Activated CD8-positive, alpha-beta memory T cell treated with anti-CD3 and anti-CD28 coated beads, Interleukin-2, amount 50 U/mL, for 24 hours (primary cell): ENCODE measurements at regions not wholly inside any gene's neighbourhood (a gene's known extent, or its start where the extent isn't known, plus 50 kb on each side); places are given as distances from the start of the nearest gene placed in this dataset.
"Not testable (repeated sequence)": the region's sequence is repeated elsewhere in the genome, so short reads cannot be mapped to it uniquely, and the experiment has no call there.

Experiments used
- DNase-seq: peaks from one replicate; pipeline ENCODE4 v3.0.0-alpha.2; 2020; ENCODE audit errors: extremely low read depth

DNA sequence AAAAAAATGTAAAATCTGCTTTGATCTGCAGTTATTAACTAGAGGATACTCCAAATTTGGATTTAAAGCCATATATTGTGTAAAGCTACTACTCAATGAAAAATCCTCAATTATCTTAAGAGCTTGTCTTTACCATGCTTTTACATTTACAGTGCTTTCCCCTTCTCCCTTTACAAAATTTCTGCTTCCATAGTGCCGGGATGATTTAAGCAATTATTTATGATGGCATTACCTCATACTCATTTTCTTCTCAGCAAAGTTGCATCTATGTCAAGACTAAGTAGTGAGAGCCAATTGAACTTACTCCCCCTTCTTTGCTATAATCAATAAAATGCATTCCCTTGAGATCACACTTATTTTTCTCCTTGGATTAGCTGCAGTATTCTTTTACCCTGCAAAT is 505.4 kb upstream of the AGA start:
- no peak for DNase-seq

DNA sequence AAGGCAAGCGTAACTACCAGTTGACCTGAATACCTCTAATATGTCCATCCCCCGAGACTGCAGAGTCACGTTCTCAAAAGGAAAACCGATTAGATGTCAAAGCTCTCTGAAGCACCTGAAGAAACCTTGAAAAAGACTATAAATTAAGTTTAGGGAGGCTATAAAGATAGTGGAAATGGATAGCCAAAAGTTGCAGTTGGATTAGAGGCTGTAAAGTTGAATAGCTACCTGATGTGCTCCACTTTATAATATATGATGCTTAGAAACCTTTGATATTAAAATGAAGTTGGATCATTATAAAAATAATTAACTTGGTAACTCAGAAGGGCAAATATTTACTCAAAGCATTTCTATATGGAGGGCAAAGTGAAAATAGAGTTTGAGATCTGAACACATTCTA is 506.6 kb upstream of the AGA start:
- DNase-seq, result no peak

DNA sequence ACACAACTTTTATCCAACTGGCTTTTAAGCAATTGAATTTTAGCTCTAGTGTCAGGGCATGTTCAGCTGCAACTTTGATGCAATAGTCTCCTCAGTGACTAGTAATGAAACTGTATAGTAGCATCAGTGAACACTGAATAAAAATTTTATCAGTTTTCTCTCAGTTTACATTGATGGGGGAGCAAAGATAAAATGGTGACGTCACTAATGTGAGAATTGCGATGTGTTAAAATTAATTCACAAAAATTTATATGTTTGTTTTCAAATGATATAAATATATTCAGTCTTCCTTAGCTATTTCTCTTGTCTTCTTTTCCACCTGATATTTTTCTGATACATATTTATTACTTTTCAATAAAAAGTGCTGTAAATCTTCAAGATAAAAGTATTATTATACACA is 508.8 kb upstream of the AGA start:
- no peak for DNase-seq

DNA sequence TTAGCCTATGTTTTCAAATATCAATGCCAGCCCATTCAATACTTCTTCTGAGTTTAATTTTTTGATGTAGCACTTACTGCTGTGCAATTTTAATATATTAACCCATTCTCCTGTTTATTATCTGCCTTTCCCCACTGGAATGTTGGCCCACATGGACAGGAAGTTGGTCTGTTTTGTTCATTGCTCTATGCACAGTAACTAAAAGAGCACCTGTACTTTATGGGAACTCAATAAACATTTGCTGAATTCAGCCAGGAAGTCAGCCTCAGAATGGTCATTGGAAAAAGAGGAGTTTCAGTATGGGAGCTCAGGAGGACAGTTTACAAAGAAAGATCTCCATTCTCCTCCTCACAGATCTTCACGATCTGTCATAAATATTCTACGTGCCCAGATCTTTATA is 510.5 kb upstream of the AGA start:
- DNase-seq, result no peak

DNA sequence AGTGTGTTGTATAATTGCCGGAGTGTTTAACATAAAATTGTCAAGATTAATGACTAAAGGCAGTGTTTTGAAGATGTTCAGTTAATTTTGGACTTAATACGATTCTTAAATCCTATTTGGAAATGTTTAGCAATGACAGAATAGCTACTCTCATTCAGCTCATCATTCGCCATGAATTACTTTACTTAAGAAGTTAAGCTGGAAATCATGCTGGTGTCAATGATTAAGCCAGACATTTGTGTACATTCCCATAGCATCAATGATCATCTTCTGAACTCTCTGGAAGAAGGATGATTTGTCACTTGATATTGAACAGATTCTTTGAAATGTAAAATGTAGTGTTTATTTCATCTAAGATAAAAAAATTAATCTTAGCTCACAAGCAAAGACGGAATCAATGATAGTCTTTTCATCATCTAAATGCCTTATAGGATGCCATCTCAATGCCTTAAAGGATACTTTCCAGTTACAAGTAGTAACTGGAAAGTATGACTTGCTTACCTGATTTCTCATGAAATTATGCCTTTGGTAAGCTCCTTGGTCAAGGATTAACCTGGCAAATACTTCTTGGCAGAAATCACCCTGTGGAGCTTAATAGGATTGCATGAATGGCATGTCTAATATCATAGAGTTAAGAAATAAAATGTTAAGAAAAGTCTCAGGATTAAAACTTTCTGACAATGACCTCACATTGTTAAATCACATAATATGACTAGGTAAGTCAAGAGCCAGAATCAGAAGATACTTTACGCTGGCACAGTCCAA is 515.5 kb upstream of the AGA start:
- DNase-seq, result no peak

DNA sequence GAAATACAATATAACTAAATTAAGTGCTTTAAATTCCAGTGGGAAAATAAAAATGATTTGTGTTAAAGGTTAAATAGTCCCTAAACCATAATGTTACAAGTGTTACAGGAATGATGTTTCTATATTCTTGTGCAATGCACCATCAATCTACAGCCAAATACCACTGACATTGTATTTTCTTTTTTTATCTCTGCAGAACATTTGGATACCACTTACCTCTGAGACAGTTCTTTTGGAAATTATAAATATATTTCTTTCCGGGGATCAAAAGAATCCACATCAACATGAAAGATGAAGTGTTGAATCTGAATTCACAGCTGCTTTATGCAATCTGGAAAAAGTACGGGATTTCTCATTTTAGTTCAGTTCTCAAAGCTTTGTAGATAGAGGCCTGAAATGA is 518.3 kb upstream of the AGA start:
- DNase-seq, result no peak

DNA sequence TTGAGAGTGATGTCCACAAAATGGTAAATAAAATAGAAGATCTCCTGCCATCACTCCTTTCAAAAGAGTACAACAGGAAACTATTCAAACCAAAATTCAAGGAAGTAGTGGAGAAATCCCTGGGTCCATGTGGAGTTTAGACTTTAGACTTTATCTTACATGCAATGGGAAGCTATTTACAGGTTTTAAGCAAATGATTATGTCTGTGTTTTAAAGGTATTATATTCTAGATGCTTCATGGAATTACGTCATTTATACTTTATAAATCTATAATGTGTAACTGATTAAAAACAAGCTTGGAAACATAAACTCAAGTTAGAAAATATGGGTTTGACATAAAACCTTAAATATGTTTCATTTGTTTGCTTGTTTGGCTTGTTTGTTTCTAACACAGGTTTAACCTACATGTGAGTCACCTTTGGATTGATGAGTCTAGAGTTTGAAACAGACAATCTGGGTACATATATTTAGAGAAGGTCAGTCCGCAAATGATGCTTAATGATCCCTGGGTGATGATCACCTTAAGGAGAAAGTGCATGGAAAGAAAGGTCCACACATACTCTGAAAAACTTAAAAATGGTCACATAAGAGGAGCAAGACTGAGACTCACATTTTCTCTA is 519.6 kb upstream of the AGA start:
- DNase-seq, result no peak

DNA sequence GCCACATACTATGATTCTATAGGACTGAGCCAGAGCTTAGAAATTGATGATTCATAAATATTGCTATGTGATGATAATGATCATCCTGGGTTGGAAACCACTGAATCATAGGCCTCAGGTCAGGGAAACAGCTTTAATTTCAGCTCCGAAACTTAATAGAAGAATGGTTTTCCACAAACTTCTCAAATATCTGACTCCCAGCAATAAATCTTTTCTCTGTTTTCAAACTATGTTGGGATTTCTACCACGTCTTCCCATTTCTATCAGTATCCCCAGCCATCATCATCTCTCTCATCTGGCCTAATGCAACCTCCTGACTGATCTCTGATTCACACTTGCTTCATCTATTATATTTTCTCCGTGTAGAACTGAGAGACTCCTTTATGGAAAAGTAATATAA is 521.8 kb upstream of the AGA start:
- no peak for DNase-seq

DNA sequence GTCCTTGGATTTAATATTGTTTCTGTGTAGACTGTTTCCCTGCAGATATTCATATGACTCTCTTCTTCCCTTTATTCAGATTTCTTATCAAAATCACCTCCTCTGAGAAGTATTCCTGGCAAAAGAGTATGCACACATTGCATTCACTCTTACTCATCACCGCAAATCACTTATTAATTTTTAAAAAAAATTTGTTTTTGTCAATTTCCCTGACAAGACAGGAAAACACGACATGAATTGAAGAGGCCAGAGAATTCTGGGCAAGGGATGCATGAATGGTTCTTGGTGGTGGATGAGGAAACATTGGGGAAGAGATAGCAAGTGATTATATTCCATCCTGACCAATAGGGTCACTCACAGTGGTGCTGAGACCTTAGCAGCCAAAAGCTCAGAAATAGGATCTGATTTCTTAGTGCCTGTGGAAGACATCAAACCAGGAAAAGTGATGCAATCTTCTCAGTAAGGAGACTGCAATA is 522.5 kb upstream of the AGA start:
- no peak for DNase-seq

DNA sequence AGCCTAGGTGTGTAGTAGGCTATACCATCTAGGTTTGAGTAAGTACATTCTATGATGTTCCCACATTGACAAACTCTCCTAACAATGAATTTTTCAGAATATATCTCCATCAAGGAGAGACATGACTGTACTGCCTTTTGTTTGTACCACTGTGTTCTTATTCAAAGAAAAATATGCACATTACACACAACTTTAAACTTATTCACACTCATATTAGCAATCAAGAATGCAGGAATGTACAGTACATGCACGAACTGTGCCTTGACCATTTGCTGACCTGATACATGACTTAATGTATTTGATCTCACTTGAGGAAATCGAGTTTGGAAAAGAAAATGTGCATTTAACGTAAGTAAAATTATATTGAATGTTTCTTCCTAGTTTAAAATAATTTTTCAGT is 525.1 kb upstream of the AGA start:
- DNase-seq, result no peak

DNA sequence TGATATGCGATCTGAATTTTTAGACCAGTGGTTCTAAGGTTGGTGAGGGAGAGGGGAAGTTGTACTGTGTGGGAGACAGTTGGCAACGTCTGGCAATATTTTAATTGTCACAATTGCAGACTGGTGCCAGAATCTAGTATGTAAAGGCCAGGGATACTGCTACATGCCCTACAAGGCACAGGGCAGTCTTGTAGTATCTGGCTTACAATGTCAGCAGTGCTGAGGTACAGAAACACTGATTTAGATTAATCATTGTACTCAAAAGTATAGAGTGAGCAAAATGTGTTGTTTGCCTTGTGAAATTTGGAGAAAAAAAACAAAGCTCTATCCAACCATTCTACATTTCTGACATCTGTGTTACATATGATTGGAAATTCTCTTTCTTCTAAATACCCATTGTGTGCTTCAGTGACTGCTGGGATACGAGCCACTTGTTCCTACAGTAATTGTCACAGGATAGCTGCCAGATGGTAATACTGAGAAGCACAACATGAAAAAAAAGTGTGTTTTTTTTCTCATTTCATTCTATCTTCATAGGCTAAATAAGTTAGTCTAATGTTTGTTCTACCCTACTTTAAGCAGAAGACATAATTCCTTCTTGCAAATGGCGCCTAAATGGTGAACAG is 526.7 kb upstream of the AGA start:
- DNase-seq, result no peak

DNA sequence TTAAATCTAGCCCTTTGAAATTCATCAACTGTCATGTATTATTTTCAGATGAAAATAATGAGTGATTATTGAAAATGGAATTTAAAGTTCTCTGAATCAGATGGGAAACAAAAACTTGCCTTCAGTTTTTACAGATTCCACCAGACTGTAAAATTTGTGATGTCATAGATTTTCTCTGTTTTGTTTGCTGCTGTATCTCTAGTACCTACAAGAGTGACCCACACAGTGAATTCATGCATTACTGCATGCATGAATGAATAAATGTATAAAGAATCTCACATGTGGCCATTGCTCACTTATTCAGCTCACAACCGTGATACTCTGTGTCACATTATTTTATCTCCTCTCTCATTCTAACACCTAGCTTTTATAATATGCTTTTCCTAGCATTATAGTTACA is 532.2 kb upstream of the AGA start:
- no peak for DNase-seq

DNA sequence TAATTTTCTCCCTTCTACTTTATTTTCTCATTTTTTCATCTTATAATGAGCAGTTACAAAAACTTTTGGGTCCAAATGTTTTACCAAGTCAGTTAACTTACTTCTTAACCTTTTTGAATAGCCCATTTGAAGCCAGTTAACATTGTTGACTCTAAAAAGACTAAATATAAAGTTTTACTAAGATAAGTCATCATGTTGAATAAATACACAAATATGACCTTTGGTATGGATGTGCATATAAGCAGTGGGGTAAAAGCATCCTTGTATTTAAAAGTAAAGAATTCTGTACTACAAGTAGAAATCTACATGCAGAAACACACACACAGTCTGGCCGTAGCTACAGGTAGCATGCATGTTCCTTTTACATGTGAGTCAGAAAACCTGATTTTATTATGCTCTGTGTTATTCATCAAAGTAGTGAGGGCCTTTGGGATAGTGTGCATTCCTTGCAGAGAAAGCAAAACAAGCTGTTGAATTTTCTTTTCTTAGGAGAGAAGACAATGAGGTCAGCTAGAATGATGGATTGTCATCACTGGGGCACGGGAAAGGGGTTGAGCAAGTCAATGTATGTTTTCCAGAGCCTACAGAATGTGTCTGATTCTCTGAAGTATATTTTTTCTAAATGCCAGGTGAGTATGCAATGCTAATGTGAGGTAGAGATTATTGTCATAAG is 533.2 kb upstream of the AGA start:
- no peak for DNase-seq

DNA sequence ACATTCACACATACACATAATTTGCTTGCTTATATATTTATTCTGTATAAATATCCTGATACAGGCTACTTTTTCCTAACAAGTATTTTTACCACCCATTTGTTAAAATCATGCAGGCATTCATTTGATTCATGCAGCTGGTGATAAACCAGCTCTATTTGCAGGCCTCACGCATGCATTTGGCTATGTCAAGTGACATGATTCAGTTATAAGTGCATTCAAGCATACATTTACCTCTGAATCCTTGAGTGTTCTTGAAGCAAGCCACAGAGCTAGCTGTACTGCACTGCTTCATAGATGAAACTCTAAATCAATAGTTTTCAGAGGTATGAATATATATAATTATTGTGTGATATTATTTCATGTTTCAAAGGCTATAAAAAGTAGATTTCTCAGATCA is 544.0 kb upstream of the AGA start:
- DNase-seq, result no peak

DNA sequence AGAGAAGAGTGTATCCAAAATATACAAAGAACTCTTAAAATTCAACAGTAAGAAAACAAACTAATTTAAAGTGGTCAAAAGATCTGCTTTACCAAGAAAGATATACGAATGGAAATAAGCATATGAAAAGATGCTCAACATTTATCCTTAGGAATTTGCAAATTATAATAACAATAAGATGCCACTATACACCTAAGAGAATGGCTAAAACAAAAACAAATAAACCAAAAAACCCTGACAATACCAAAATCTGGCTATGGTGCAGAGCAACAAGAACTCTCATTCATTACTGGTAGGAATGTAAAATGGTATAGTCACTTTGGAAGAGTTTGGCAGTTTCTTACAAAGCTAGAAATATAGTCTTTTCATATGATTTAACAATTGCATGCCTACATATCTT is 545.7 kb upstream of the AGA start:
- no peak for DNase-seq

DNA sequence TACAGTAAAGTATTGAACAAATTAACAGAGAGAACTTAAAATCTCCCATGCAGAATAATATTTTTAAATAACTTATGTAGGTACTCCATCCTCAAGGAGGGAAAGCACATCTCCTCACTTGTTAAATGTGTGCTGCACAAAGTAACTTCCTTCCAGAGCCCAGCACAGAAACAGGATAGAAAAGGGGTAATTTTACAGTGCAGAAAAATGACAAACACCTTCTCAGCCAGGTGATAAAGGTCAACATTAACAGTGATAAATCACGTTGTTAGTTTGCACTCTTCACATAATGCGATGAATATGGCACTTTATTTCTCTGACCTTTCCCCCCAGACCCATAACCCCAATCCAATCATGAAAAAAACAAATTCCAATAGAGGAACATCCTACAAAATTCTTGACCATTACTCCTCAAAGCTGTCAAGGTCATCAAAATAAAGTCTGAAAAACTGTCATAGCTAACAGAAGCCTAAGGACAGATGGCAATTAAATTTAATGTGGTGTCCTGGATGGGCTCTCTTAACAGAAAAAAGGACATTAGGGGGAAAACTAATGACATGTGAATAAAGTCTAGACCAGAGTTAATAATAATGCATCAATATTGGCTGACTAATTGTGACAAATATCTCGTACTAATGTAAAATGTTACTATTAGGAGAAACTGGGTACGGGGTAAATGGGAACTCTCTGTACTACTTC is 547.4 kb upstream of the AGA start:
- no peak for DNase-seq

DNA sequence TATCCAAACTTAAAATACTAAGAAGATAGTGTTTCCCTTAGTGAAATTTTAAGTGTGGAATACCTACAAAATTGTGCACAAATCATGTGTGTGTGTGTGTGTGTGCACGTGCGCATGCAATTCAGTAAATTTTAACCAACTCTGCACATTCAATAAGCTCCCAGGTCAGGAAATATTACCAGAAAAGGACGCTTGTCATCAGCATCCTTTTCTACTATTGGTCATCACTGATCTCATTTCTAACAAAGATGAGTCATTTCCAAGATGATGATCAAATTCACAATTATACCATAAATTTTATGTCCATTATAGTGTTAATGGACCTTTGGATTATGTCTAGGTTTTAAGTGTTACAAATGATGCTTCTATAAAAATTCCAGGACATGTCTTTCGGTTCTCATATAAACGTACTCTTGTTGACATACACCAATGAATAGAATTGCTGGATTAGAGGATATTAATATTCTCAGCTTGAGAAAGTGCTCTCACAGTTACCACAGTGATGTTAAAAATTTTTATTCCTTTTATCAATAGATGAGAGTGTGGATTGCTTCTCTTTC is 560.9 kb upstream of the AGA start:
- no peak for DNase-seq

DNA sequence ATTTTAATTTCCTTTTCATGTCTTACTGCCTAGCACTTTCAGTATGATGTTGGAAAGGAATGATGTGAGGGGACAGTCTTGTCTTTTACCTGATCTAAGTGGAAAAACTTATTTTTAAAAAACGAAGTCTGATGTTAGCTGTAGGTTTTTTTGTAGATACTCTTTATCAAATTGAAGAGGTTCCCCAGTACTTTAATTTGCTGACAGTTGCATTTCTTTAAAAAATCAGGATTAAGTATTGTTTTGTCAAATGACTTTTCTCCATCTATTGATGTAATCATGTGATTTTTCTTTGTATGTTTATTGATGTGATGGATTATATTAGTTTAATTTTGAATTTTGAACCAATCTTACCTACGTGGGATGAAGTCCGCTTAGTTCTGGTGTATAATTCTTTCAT is 568.4 kb upstream of the AGA start:
- no peak for DNase-seq

DNA sequence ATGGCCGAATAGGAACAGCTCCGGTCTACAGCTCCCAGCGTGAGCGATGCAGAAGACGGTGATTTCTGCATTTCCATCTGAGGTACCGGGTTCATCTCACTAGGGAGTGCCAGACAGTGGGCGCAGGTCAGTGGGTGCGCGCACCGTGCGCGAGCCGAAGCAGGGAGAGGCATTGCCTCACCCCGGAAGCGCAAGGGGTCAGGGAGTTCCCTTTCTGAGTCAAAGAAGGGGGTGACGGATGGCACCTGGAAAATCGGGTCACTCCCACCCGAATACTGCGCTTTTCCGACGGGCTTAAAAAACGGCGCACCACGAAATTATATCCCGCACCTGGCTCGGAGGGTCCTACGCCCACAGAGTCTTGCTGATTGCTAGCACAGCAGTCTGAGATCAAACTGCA is 572.8 kb upstream of the AGA start:
- DNase-seq, result not testable (repeated sequence)

DNA sequence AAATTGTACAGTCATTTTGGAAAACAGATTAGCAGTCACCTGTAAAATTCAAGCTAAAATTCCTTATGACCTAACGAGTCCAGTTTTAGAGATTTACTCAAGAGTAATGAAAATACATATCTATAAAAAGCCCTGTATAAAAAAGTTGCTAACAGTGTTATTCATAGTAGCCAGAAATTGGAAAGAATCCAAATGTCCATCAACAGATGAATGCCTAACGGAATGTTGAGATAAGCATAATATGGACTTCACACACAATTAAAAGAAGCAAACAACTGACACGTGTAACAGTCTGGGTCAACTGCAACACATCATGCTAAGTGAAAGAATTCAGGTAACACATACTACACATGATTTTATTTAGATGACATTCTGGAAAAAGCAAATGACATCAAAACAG is 584.8 kb upstream of the AGA start:
- DNase-seq, result no peak

DNA sequence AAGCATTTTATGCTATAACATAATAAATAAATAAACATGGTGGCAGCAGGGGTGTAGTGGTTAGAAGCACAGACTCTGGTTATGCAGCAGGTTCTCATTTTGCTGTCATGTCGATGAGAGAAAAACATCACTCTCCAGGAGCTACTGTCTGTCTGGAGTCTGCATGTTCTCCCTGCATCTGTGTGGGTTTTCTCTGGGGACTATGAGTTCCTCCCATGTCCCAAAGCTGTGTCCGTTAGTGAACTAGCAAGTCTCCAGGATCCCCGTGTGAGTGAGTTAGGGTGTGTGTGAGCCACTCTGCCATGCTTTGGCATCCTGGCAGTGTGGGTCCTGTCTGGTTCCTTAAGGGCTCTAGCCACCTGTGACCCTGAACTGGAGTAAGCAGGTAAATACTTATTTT is 585.6 kb upstream of the AGA start:
- DNase-seq, result no peak

DNA sequence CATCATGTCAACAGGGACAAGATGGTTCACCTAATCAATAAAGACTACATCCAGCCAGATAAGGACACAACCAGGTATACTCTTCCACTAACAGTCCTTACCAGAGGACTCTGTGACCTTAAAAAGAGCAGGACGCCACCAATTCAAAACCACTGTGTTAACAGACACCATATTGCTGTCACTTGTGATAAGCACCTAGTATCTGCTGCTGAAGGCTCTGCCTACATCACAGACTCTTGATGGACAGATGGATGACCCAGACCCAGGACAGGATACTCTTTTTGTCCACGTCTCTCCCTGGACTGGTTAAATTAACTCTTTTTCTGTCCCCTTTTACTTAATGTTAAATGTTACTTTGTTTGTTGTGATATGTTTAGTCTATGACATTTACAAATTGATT is 586.2 kb upstream of the AGA start:
- no peak for DNase-seq
